GM12892 (cell line): ENCODE measurements at regions not wholly inside any gene's neighbourhood (a gene's known extent, or its start where the extent isn't known, plus 50 kb on each side); places are given as distances from the start of the nearest gene placed in this dataset.

Source experiments
- DNase-seq: peaks from one replicate; pipeline ENCODE4 v3.0.0; 2011; ENCODE audit not compliant: insufficient read length
- FAIRE-seq: peaks from 2 replicates; lab custom pipeline; 2011; peaks lifted over from hg19 to GRCh38; lab: Jason Lieb, UNC
- POLR2A ChIP-seq: IDR thresholded peaks from 2 replicates; pipeline ENCODE4 v1.6.1; 2011; ENCODE audit warnings: low read depth, low read length, control low read depth
- POLR2AphosphoS5 ChIP-seq: IDR thresholded peaks from 2 replicates; pipeline ENCODE4 v1.6.1; 2011; ENCODE audit warnings: low read depth, low read length, control low read depth
- TAF1 ChIP-seq: IDR thresholded peaks from 2 replicates; pipeline ENCODE4 v1.6.1; 2011; ENCODE audit warnings: low read depth, mild to moderate bottlenecking, control low read depth, low read length, borderline replicate concordance

DNA sequence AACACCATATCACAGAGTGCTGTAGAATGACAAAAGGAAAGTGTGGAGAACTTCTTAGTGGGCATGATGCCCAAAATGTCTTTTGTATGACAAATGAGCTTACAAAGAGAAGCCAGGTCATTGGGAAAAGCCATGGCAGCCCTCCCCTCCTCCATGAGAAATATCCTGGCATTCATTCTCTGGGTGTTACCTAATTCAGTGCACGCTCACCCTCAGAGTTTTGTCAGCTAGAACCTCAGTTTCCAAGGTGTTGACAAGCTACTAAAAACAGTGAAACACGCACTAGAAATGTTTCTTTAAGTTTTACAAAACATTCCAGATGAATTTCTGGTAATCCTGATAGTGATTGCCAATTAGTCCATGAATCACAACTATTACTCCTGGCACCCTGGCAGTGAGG lies 105.4 kb upstream of the FSHB start:
- no peak for FAIRE-seq
- TF ChIP-seq POLR2AphosphoS5 (no peak), POLR2A (no peak), TAF1 (no peak)
- no peak for DNase-seq

DNA sequence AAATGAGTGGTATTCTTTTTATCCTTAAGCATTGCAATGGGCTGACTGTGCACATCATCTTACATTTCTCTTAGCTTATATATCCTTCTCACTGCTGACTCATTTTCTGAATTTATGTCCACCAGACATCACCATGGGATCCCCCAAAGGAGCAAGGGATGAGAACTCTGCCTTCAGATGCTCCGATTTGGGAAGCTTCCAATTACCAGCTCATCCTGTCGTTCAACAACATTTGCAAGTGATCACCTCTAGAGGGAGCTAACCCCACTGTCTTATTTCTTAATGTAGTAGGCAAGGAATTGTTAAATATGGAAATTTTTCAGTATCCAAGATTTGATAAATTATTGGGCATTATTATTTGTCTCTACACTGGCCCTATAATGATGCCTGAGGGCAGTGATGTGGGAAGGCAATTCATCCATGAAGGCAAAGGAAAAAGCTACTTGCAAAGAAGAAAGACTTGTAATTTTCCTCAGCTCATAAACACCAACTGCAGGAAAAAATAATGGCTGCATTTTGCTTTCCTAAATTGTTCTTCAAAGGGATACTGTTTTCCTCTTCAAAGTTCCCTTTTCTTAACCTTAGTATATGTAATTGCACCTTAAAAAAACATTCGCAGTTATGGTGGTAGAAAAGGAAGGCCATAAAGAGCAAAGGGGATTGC lies 102.4 kb upstream of the FSHB start:
- FAIRE-seq (peak; percentile 70), DNase-seq (no peak)
- no peak for TF ChIP-seq TAF1

DNA sequence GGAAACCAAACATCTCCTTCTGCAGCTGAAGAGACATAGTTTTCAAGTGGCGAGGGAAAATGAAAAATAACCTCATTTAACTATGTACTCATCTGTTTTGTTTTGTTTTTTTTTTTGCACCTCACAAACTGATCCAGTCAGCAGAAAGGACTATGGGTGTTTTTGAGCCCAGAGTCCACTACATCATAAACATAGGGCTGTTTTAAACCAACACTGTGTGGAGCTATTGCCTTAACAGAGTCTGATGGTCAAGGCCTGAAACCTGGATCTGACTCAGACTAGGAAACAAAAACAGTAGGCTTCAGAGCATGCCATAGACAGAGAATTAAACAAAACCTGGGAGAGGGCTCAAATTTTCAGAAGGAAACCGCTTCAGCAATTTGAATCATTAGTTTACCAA lies 99.3 kb upstream of the FSHB start:
- FAIRE-seq (no peak), DNase-seq (no peak)
- no peak for TF ChIP-seq POLR2A

DNA sequence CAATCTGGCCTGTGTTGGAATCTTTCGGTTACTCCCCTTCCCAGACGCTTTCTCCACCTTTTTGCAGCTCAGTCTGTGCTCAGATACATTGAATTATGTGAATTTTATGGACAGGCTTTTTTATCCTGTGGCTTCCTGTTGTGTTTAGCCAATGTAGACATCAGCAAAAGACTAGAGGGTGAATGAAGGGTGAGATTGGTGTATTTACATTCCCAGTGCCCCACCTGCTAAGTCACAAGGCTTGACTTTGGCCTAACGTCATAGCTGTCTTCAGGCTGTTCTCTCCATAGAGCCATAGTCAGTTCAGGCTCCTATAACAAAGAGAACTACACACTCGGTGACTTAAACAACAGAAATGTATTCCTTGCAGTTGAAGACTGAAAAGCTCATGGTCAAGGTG lies 97.5 kb upstream of the FSHB start:
- TF ChIP-seq POLR2A = no peak
- no peak for TF ChIP-seq POLR2AphosphoS5
- no peak for TF ChIP-seq TAF1
- DNase-seq (no peak), FAIRE-seq (no peak)

DNA sequence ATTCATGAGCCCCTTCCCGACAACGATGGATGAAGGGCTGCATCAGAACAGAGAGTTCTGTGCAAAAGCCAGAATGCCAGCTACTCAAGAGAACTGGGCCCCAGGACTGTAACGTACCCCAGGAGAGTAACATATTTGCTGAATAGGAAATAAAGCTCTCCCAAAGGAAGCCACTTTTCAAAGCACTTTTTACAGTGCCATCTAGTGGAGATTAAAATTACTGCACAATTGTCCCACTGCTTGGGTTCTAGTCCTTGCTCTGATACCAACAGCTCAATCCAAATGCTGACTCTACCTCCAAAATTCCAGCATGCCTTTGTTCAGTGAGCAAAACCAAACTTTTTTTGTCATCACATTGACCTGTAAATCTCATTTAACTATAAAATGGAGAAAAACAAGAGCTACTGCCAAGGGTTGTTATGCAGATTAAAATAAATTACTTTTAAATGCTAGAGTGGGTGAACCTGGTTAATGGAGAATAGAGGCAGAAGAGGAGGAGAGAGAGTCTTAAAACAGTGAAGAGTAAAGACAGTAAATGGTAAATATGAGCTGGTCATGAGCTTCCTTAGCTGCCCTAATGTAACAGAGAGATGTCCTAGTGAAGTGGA lies 87.6 kb upstream of the FSHB start:
- DNase-seq = no peak
- TF ChIP-seq POLR2AphosphoS5 = no peak
- TF ChIP-seq POLR2A = no peak
- no peak for TF ChIP-seq TAF1
- peak; percentile 93 for FAIRE-seq

DNA sequence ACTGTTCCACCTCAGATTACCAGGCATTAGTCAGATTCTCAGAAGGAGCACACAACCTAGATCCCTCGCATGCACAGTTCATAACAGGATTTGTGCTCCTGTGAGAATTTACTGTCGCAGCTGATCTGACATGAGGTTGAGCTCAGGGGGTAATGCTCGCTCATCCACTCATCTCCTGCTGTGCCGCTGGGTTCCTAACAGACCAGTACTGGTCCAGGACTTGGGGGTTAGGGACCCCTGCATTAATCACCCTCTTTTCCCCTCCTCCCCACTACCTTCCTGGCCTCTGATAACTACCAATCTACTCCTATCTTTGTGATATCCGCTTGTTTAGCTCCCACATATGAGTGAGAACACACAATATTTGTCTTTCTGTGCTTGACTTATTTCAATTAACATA lies 83.5 kb upstream of the FSHB start:
- TF ChIP-seq POLR2A (no peak), POLR2AphosphoS5 (no peak), TAF1 (no peak)
- DNase-seq (no peak), FAIRE-seq (no peak)

DNA sequence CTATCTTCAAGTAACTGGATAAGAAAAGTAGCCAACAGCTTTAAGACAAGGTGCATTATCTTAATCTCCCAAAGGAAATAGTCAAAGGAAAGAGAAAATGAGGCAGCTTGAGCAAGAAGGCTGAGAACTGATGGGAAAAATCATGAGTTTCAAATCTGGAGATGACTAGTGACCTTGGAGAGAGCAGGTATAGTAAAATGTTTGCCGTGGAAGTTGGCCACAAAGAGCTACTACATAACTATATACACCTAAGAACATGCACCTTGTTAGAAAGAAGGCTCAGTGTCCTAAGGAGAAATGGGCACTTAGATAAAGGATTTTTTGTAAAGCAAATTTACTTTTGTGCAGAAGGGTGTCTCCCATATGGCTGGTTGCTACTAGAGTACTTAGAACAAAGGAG lies 80.8 kb upstream of the FSHB start:
- DNase-seq = no peak
- no peak for FAIRE-seq
- no peak for TF ChIP-seq TAF1
- TF ChIP-seq POLR2A = no peak
- TF ChIP-seq POLR2AphosphoS5 = no peak

DNA sequence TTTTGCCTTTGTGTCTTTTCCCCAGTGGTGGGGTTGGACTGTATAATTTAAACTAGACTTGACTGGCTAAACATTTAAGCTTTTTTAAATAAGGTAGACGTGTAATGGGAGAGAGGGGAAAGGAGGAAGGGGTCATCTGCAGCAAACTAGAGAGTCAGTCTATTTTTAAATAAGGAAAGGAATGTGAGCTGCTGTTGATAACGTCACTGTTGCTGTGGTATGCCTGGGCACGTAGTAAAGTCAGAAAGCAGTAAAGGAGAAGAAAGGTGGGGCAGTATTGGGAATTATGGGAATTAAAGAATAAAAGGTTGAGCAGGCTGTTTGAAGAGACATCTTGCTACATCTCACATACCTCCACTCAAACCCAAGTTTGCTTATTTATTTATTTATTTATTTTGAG lies 80.4 kb upstream of the FSHB start:
- TF ChIP-seq TAF1 (no peak), POLR2A (no peak), POLR2AphosphoS5 (no peak)
- DNase-seq = no peak
- FAIRE-seq = no peak

DNA sequence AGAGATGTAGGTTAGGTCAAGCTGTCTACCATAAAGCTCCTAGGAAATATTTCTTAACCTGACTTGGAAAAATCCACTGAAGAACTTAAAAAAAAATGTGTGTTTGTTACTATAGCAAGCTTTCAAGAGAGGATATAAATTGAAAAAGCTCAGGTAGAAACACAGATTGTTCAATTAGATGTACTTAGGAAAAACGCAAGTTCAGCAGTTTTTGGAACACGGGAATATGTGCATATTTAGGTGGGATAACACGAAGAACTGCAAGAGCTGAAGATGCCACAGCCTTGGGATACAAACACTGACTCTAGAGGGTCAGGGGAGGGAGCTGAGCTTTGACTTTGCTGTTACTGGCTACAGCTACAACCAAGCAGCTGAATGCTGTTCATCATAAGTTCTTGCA lies 77.8 kb upstream of the FSHB start:
- no peak for TF ChIP-seq POLR2AphosphoS5

DNA sequence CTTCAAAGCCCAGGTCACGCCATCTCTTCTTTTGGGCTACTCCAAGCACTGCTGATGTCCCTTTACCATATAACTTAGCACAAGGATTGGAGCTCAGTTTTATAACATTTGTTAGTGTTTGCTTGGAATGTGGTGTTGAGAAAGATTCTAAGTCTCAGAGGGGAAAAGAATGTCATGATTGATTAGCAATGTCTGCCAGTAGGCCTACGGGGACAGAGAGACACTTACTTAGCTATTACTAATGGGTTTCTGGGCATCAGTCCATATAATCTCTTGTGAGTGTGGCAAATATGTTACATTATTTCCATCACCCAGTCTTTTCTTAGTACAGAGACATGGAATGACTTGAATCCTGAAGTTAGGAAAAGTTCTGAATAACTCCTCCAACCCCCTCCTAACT lies 75.4 kb upstream of the FSHB start:
- FAIRE-seq = no peak
- TF ChIP-seq POLR2A = no peak
- no peak for TF ChIP-seq TAF1
- TF ChIP-seq POLR2AphosphoS5 = no peak
- DNase-seq = no peak

More for the DNA sequence above, 77.8 kb upstream of the FSHB start:
- DNase-seq (no peak), FAIRE-seq (no peak)

DNA sequence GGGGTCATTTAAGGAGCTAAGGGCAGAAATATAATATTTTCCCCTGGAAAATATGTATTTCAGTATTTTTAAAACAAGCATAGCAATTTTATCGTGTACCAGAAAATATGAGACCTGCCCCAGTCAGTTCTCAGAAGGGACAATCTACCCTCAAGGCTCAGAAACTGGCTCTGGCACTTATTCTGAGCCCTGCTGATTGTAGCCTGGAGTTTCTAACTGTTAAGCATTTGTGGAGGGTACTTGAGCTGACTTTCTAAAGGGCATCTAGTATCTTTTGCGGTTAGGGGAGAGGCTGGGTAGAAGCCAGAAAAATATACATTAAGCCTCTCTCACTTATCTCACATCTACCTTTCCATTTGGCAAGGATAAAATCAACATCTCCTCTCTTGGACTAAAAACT lies 71.3 kb upstream of the FSHB start:
- DNase-seq (no peak), FAIRE-seq (no peak)
- TF ChIP-seq POLR2AphosphoS5 (no peak), POLR2A (no peak), TAF1 (no peak)

DNA sequence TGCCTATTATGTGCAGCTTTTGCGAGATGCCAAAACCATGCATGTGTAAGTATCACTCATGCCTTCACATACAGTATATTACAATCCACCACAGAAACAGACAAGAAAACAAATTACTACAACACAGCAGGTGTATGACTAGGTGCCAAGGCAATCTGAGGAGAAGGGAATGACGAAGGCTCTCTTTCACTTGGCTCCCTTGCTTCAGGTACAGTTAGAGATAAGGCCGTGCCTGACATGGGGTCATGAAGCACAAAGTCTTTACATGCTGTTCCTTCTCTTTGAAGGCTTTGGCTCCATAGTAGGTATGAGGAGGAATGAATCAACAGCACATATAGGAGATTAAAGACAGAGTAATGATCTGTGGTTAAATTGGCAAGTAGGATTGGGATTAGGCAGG lies 65.2 kb upstream of the FSHB start:
- DNase-seq (no peak), FAIRE-seq (no peak)
- TF ChIP-seq POLR2AphosphoS5 (no peak), POLR2A (no peak), TAF1 (no peak)

DNA sequence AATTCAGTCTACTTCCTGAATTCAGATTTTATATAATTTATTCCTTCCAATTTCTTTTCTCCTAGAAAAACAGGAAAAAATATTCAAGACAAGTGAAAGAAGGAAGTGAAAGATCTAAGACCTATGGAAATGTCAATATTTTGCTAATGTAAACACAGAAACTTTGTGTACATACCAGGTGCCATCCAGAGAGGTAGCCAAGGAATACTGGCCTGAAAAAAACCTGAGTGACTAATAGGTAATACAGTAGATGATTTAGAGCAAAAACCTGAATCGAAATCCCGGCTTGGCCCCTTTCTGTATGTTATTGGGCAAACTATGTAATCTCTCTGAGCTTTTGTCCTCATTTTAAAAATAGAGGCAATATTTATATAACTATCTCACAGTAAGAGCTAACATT lies 59.2 kb upstream of the FSHB start:
- no peak for FAIRE-seq
- no peak for DNase-seq
- no peak for TF ChIP-seq POLR2A
- TF ChIP-seq POLR2AphosphoS5 = no peak
- TF ChIP-seq TAF1 = no peak

DNA sequence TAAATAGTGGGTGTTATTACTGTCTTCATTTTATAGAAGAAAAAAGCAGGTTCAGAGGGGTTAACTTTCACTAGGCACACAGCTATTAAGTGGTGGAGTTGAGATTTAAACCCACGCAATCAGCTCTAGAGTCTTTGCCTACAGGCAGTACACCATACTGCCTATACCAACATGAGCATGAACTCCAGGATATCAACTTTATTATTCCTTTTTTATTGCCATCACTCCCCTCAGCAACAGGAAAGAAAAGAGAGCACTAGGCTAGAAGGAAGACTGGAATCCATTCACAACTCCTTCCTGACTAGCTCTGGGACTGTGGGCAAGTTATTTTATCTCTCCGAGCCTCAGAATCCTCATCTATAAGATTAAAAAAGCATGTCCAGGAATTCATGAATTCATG lies 58.7 kb upstream of the FSHB start:
- no peak for TF ChIP-seq TAF1
- no peak for TF ChIP-seq POLR2A
- TF ChIP-seq POLR2AphosphoS5 = no peak
- FAIRE-seq (no peak), DNase-seq (no peak)
